Neuron (in vitro differentiated cells): ENCODE measurements at regions not wholly inside any gene's neighbourhood (a gene's known extent, or its start where the extent isn't known, plus 50 kb on each side); places are given as distances from the start of the nearest gene placed in this dataset.

Experiments used
- H2AFZ ChIP-seq: one replicate; pipeline ENCODE4 v1.6.1; 2013; ENCODE audit warnings: low read depth, mild to moderate bottlenecking, inconsistent platforms, low read length, moderate library complexity
- H3K27me3 ChIP-seq: one replicate; pipeline ENCODE4 v1.6.1; 2013; ENCODE audit warnings: low read length; ENCODE audit not compliant: insufficient read depth
- H3K36me3 ChIP-seq: one replicate; pipeline ENCODE4 v1.6.1; 2013; ENCODE audit warnings: low read length; ENCODE audit not compliant: insufficient read depth
- H3K4me1 ChIP-seq: one replicate; pipeline ENCODE4 v1.6.1; 2013; ENCODE audit warnings: low read length; ENCODE audit not compliant: insufficient read depth
- H3K4me3 ChIP-seq: 2 replicates; pipeline ENCODE4 v1.5.1; 2013; ENCODE audit warnings: mild to moderate bottlenecking, low read length, moderate library complexity
- H3K9me3 ChIP-seq: one replicate; pipeline ENCODE4 v1.6.1; 2013; ENCODE audit warnings: low read length

GRCh38 chr12:91868054-91868453 lies 277.6 kb downstream of the BTG1 start:
- Histone ChIP-seq H2AFZ (peak overlapping the region; percentile 71), H3K36me3 (no peaks in the 10 kb centered on the region), H3K27me3 (no peaks in the 10 kb centered on the region), H3K4me1 (peaks cover 17% of the 10 kb centered on the region), H3K4me3 (no peak overlapping the region), H3K9me3 (peaks cover 3% of the 10 kb centered on the region)

GRCh38 chr12:91866566-91866965 lies 279.1 kb downstream of the BTG1 start:
- H3K4me1 ChIP-seq = peaks cover 29% of the 10 kb centered on the region

GRCh38 chr12:91863702-91864101 lies 281.9 kb downstream of the BTG1 start:
- H3K36me3 ChIP-seq = no peaks in the 10 kb centered on the region
- H3K27me3 ChIP-seq = no peaks in the 10 kb centered on the region
- no peak overlapping the region for H3K4me3 ChIP-seq
- no peaks in the 10 kb centered on the region for H3K9me3 ChIP-seq
- peaks cover 39% of the 10 kb centered on the region for H3K4me1 ChIP-seq
- no peak overlapping the region for H2AFZ ChIP-seq

More at GRCh38 chr12:91866566-91866965, 279.1 kb downstream of the BTG1 start:
- Histone ChIP-seq H3K4me3 (no peak overlapping the region), H2AFZ (no peak overlapping the region), H3K9me3 (no peaks in the 10 kb centered on the region), H3K27me3 (no peaks in the 10 kb centered on the region), H3K36me3 (no peaks in the 10 kb centered on the region)

- H3K9me3 ChIP-seq = no peaks in the 10 kb centered on the region
- H2AFZ ChIP-seq = no peak overlapping the region
- no peaks in the 10 kb centered on the region for H3K36me3 ChIP-seq
- no peak overlapping the region for H3K4me3 ChIP-seq
- H3K27me3 ChIP-seq = no peaks in the 10 kb centered on the region
- H3K4me1 ChIP-seq = peaks cover 31% of the 10 kb centered on the region
Measured at GRCh38 chr12:91861554-91861953, 284.1 kb downstream of the BTG1 start.

GRCh38 chr12:91859347-91859746 lies 286.3 kb downstream of the BTG1 start:
- peaks cover 28% of the 10 kb centered on the region for H3K4me1 ChIP-seq
- no peaks in the 10 kb centered on the region for H3K9me3 ChIP-seq
- no peaks in the 10 kb centered on the region for H3K36me3 ChIP-seq
- no peaks in the 10 kb centered on the region for H3K27me3 ChIP-seq
- H2AFZ ChIP-seq = no peak overlapping the region
- no peak overlapping the region for H3K4me3 ChIP-seq

- H3K9me3 ChIP-seq = no peaks in the 10 kb centered on the region
- no peak overlapping the region for H3K4me3 ChIP-seq
- no peaks in the 10 kb centered on the region for H3K27me3 ChIP-seq
Measured at GRCh38 chr12:91857813-91858542, 287.7 kb downstream of the BTG1 start.

GRCh38 chr12:91854725-91855124 lies 290.9 kb downstream of the BTG1 start:
- Histone ChIP-seq H2AFZ (peak overlapping the region; percentile 26), H3K36me3 (no peaks in the 10 kb centered on the region), H3K9me3 (no peaks in the 10 kb centered on the region), H3K4me3 (no peak overlapping the region), H3K27me3 (no peaks in the 10 kb centered on the region), H3K4me1 (peaks cover 21% of the 10 kb centered on the region)

More at GRCh38 chr12:91857813-91858542, 287.7 kb downstream of the BTG1 start:
- no peaks in the 10 kb centered on the region for H3K36me3 ChIP-seq
- H2AFZ ChIP-seq = no peak overlapping the region
- H3K4me1 ChIP-seq = peaks cover 32% of the 10 kb centered on the region

GRCh38 chr12:91853350-91854127 lies 292.1 kb downstream of the BTG1 start:
- Histone ChIP-seq H3K27me3 (no peaks in the 10 kb centered on the region), H3K36me3 (no peaks in the 10 kb centered on the region), H3K9me3 (no peaks in the 10 kb centered on the region), H2AFZ (no peak overlapping the region), H3K4me3 (no peak overlapping the region), H3K4me1 (peaks cover 21% of the 10 kb centered on the region)

- Histone ChIP-seq H3K4me3 (no peak overlapping the region), H3K36me3 (no peaks in the 10 kb centered on the region), H3K4me1 (peaks cover 14% of the 10 kb centered on the region), H3K27me3 (no peaks in the 10 kb centered on the region), H3K9me3 (no peaks in the 10 kb centered on the region), H2AFZ (no peak overlapping the region)
Measured at GRCh38 chr12:91852634-91853033, 293.0 kb downstream of the BTG1 start.

- no peak overlapping the region for H2AFZ ChIP-seq
- H3K9me3 ChIP-seq = no peaks in the 10 kb centered on the region
- peaks cover 14% of the 10 kb centered on the region for H3K4me1 ChIP-seq
- H3K36me3 ChIP-seq = no peaks in the 10 kb centered on the region
- H3K27me3 ChIP-seq = no peaks in the 10 kb centered on the region
- H3K4me3 ChIP-seq = no peak overlapping the region
Measured at GRCh38 chr12:91851741-91852477, 293.7 kb downstream of the BTG1 start.

GRCh38 chr12:91846466-91847055 lies 299.1 kb downstream of the BTG1 start:
- H3K27me3 ChIP-seq = no peaks in the 10 kb centered on the region
- H3K9me3 ChIP-seq = peaks cover 6% of the 10 kb centered on the region
- peaks cover 2% of the 10 kb centered on the region for H3K4me1 ChIP-seq
- peak overlapping the region; percentile 36 for H2AFZ ChIP-seq
- H3K36me3 ChIP-seq = no peaks in the 10 kb centered on the region
- no peak overlapping the region for H3K4me3 ChIP-seq

GRCh38 chr12:91845365-91845764 lies 300.3 kb downstream of the BTG1 start:
- H3K9me3 ChIP-seq = peaks cover 7% of the 10 kb centered on the region
- no peak overlapping the region for H3K4me3 ChIP-seq
- H3K36me3 ChIP-seq = no peaks in the 10 kb centered on the region
- H3K4me1 ChIP-seq = peaks cover 2% of the 10 kb centered on the region
- H2AFZ ChIP-seq = peak overlapping the region; percentile 61
- H3K27me3 ChIP-seq = no peaks in the 10 kb centered on the region

GRCh38 chr12:91841822-91842221 lies 303.8 kb downstream of the BTG1 start:
- no peak overlapping the region for H2AFZ ChIP-seq
- no peaks in the 10 kb centered on the region for H3K27me3 ChIP-seq
- no peaks in the 10 kb centered on the region for H3K36me3 ChIP-seq
- H3K4me3 ChIP-seq = no peak overlapping the region
- peaks cover 2% of the 10 kb centered on the region for H3K4me1 ChIP-seq
- peaks cover 7% of the 10 kb centered on the region for H3K9me3 ChIP-seq
